Neural cell (in vitro differentiated cells): ENCODE measurements at regions not wholly inside any gene's neighbourhood (a gene's known extent, or its start where the extent isn't known, plus 50 kb on each side); places are given as distances from the start of the nearest gene placed in this dataset.
"Not testable (repeated sequence)": the region's sequence is repeated elsewhere in the genome, so short reads cannot be mapped to it uniquely, and the experiment has no call there.

Experiments used
- H2AFZ ChIP-seq: fragments of 200-600, 300-800 bp; sonication (generic), shearing (Covaris generic); 2 replicates; pipeline ENCODE4 v1.6.0; 2014; ENCODE audit warnings: low read depth, mild to moderate bottlenecking, antibody characterized with exemption, low read length, moderate library complexity
- H3F3A ChIP-seq: fragments of 200-600 bp; shearing (Covaris generic); 2 replicates; pipeline ENCODE4 v1.6.1; 2016; ENCODE audit warnings: mild to moderate bottlenecking, moderate library complexity, mixed read lengths, antibody characterized with exemption, low read length; ENCODE audit not compliant: insufficient read depth, poor library complexity, severe bottlenecking
- H3K27ac ChIP-seq: fragments of 200-600, 300-800 bp; sonication (generic), shearing (Covaris generic); 2 replicates; pipeline ENCODE4 v1.5.1; 2014; ENCODE audit warnings: mild to moderate bottlenecking, low read length, moderate library complexity
- H3K27me3 ChIP-seq: fragments of 300-800, 200-600 bp; sonication (generic), shearing (Covaris generic); 2 replicates; pipeline ENCODE4 v1.6.0; 2014; ENCODE audit warnings: mild to moderate bottlenecking, low read depth, low read length, moderate library complexity; ENCODE audit not compliant: insufficient read depth
- H3K36me3 ChIP-seq: fragments of 300-800, 200-600 bp; sonication (generic), shearing (Covaris generic); 2 replicates; pipeline ENCODE4 v1.5.1; 2014; ENCODE audit warnings: mild to moderate bottlenecking, antibody characterized with exemption, low read length, moderate library complexity; ENCODE audit not compliant: insufficient read depth
- H3K4me2 ChIP-seq: fragments of 300-800, 200-600 bp; sonication (generic), shearing (Covaris generic); 2 replicates; pipeline ENCODE4 v1.6.0; 2014; ENCODE audit warnings: mild to moderate bottlenecking, low read length
- H3K4me3 ChIP-seq: fragments of 300-800, 200-600 bp; sonication (generic), shearing (Covaris generic); 2 replicates; pipeline ENCODE4 v1.5.1; 2014; ENCODE audit warnings: mild to moderate bottlenecking, low read length, moderate library complexity
- H3K79me2 ChIP-seq: fragments of 200-600 bp; shearing (Covaris generic); replicated peaks from 2 replicates; pipeline ENCODE4 v1.6.0; 2014; ENCODE audit warnings: mild to moderate bottlenecking, low read length, moderate library complexity; ENCODE audit not compliant: insufficient read depth
- H3K9ac ChIP-seq: fragments of 300-800, 200-600 bp; sonication (generic), shearing (Covaris generic); 2 replicates; pipeline ENCODE4 v1.6.1; 2016; ENCODE audit warnings: mild to moderate bottlenecking, low read length, mixed read lengths
- H3K9me2 ChIP-seq: fragments of 200-600 bp; shearing (Covaris generic); 2 replicates; pipeline ENCODE4 v1.6.1; 2016; ENCODE audit warnings: mild to moderate bottlenecking, low read length, mixed read lengths; ENCODE audit not compliant: insufficient read depth
- H3K9me3 ChIP-seq: fragments of 200-600, 300-800 bp; sonication (generic), shearing (Covaris generic); 2 replicates; pipeline ENCODE4 v1.6.1; 2016; ENCODE audit warnings: mild to moderate bottlenecking, mixed run types, low read length, moderate library complexity, mixed read lengths
- H4K20me1 ChIP-seq: fragments of 200-600 bp; shearing (Covaris generic); 2 replicates; pipeline ENCODE4 v1.6.1; 2016; ENCODE audit warnings: mild to moderate bottlenecking, mixed run types; ENCODE audit not compliant: insufficient read depth
- CTCF ChIP-seq: fragments of 450-650 bp; IDR thresholded peaks from 2 replicates; pipeline ENCODE4 v1.5.1; 2014; ENCODE audit warnings: antibody characterized with exemption, mild to moderate bottlenecking, moderate library complexity; ENCODE audit not compliant: poor library complexity, severe bottlenecking
- EP300 ChIP-seq: fragments of 450-650 bp; conservative IDR thresholded peaks from 2 replicates; pipeline ENCODE4 v1.6.1; 2014; ENCODE audit warnings: antibody characterized with exemption, mild to moderate bottlenecking, moderate library complexity; ENCODE audit not compliant: poor library complexity, severe bottlenecking
- EZH2 ChIP-seq: fragments of 200-600, 300-800 bp; shearing (Covaris generic), sonication (generic); IDR thresholded peaks from 2 replicates; pipeline ENCODE4 v1.6.1; 2014; ENCODE audit warnings: antibody characterized with exemption, low read length, borderline replicate concordance, mild to moderate bottlenecking; ENCODE audit not compliant: insufficient read depth, poor library complexity, severe bottlenecking
- MXI1 ChIP-seq: fragments of 450-650 bp; conservative IDR thresholded peaks from 2 replicates; pipeline ENCODE4 v1.6.1; 2014; ENCODE audit warnings: antibody characterized with exemption, mild to moderate bottlenecking; ENCODE audit not compliant: poor library complexity, severe bottlenecking
- RAD21 ChIP-seq: fragments of 450-650 bp; conservative IDR thresholded peaks from 2 replicates; pipeline ENCODE4 v1.6.1; 2014; ENCODE audit warnings: antibody characterized with exemption, mild to moderate bottlenecking, moderate library complexity
- SMC3 ChIP-seq: fragments of 450-650 bp; conservative IDR thresholded peaks from 2 replicates; pipeline ENCODE4 v1.6.1; 2014; ENCODE audit warnings: antibody characterized with exemption, mild to moderate bottlenecking, moderate library complexity; ENCODE audit not compliant: poor library complexity
- TAF1 ChIP-seq: IDR thresholded peaks from 2 replicates; pipeline ENCODE4 v1.6.1; 2012; ENCODE audit warnings: low read depth
- TF ChIP-seq, protein P1 (sequence below): IDR thresholded peaks from 2 replicates; pipeline ENCODE4 v1.6.1; 2012; ENCODE audit warnings: borderline replicate concordance

DNA sequence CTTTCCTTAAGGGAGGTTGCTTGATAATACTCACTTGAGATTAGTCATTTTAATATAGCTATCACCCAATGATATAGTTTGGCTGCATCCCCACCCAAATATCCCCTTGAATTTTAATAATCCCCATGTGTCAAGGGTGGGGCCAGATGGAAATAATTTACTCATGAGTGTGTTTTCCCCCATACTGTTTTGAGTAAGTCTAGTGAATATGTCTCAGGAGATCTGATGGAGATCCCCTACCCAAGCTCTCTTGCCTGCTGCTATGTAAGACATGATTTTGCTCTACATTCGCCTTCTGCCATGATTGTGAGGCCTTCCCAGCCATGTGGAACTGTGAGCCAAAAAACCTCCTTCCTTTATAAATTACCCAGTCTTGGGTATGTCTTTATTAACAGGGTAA is 539.7 kb upstream of the GRID2 start:
- Histone ChIP-seq H3K9me3 (no peaks in the 10 kb centered on the region), H3K36me3 (no peaks in the 10 kb centered on the region), H3K9ac (no peak overlapping the region), H4K20me1 (no peaks in the 10 kb centered on the region), H3K27ac (no peak overlapping the region), H3K27me3 (no peaks in the 10 kb centered on the region), H3K4me2 (no peak overlapping the region), H3K79me2 (no peaks in the 10 kb centered on the region), H3F3A (no peaks in the 10 kb centered on the region), H2AFZ (no peak overlapping the region), H3K9me2 (no peaks in the 10 kb centered on the region), H3K4me3 (no peak overlapping the region)
- TF ChIP-seq MXI1 (no peak), RAD21 (no peak), EZH2 (no peak), EP300 (no peak), SMC3 (no peak), TAF1 (no peak)
- TF ChIP-seq, protein P1, sequence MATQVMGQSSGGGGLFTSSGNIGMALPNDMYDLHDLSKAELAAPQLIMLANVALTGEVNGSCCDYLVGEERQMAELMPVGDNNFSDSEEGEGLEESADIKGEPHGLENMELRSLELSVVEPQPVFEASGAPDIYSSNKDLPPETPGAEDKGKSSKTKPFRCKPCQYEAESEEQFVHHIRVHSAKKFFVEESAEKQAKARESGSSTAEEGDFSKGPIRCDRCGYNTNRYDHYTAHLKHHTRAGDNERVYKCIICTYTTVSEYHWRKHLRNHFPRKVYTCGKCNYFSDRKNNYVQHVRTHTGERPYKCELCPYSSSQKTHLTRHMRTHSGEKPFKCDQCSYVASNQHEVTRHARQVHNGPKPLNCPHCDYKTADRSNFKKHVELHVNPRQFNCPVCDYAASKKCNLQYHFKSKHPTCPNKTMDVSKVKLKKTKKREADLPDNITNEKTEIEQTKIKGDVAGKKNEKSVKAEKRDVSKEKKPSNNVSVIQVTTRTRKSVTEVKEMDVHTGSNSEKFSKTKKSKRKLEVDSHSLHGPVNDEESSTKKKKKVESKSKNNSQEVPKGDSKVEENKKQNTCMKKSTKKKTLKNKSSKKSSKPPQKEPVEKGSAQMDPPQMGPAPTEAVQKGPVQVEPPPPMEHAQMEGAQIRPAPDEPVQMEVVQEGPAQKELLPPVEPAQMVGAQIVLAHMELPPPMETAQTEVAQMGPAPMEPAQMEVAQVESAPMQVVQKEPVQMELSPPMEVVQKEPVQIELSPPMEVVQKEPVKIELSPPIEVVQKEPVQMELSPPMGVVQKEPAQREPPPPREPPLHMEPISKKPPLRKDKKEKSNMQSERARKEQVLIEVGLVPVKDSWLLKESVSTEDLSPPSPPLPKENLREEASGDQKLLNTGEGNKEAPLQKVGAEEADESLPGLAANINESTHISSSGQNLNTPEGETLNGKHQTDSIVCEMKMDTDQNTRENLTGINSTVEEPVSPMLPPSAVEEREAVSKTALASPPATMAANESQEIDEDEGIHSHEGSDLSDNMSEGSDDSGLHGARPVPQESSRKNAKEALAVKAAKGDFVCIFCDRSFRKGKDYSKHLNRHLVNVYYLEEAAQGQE, result no peak

DNA sequence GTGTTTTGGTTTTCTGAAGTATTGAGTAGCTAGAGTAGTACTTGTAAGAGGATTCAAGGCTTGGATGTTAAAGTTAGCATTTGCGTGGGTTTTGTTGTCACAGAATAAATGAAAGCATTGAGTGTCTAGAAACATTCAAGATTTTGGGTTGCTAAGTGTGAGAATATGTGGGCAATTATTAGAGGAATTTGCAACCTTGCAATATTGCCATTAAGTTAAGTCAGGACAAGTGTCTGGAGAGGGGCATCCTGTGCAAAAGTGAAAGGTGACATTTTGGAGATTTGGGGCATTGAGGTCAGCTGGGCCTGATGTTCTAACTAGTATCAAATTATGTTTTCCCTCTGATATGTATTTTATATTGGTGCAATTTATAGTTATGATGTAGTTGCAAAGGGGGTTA is 533.9 kb upstream of the GRID2 start:
- Histone ChIP-seq H3K79me2 (no peaks in the 10 kb centered on the region), H3K9me3 (no peaks in the 10 kb centered on the region)

DNA sequence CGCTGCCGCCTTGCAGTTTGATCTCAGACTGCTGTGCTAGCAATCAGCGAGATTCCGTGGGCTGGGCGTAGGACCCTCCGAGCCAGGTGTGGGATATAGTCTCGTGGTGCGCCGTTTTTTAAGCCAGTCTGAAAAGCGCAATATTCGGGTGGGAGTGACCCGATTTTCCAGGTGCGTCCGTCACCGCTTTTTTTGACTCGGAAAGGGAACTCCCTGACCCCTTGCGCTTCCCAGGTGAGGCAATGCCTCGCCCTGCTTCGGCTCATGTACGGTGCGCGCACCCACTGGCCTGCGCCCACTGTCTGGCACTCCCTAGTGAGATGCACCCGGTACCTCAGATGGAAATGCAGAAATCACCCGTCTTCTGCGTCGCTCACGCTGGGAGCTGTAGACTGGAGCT is 512.1 kb upstream of the GRID2 start:
- H2AFZ ChIP-seq, H3K9me2 ChIP-seq, H3K9me3 ChIP-seq, H3K79me2 ChIP-seq, H3K27me3 ChIP-seq, H3F3A ChIP-seq, H3K9ac ChIP-seq, H3K36me3 ChIP-seq, H4K20me1 ChIP-seq, H3K4me2 ChIP-seq, H3K27ac ChIP-seq, H3K4me3 ChIP-seq: not testable (repeated sequence)

More for the DNA sequence above, 533.9 kb upstream of the GRID2 start:
- Histone ChIP-seq H2AFZ (no peak overlapping the region), H3K4me2 (no peak overlapping the region), H3K9ac (no peak overlapping the region), H3F3A (no peaks in the 10 kb centered on the region), H4K20me1 (no peaks in the 10 kb centered on the region), H3K36me3 (no peaks in the 10 kb centered on the region), H3K9me2 (no peaks in the 10 kb centered on the region), H3K4me3 (no peak overlapping the region), H3K27me3 (no peaks in the 10 kb centered on the region), H3K27ac (no peak overlapping the region)
- TF ChIP-seq CTCF (no peak), EP300 (no peak), MXI1 (no peak)
